NCI-H345 treated with DMSO at 0.1 percent for 48 hours (cell line): ENCODE measurements at regions not wholly inside any gene's neighbourhood (a gene's known extent, or its start where the extent isn't known, plus 50 kb on each side); places are given as distances from the start of the nearest gene placed in this dataset.
"Not testable (repeated sequence)": the region's sequence is repeated elsewhere in the genome, so short reads cannot be mapped to it uniquely, and the experiment has no call there.

Source experiments
- DNase-seq: peaks from one replicate; lab custom pipeline; 2025; ENCODE audit not compliant: unreplicated experiment; lab: John Stamatoyannopoulos, UW

- no peak for DNase-seq
These were observed 121.6 kb upstream of the LIFR start for GRCh38 chr5:38678076-38678475.

- DNase-seq = not testable (repeated sequence)
These were observed 122.3 kb upstream of the LIFR start for GRCh38 chr5:38678697-38679096.

GRCh38 chr5:38680094-38680825 is 123.8 kb upstream of the LIFR start:
- DNase-seq = no peak

- no peak for DNase-seq
These were observed 124.7 kb upstream of the LIFR start for GRCh38 chr5:38681029-38681706.

GRCh38 chr5:38681966-38682365 is 125.5 kb upstream of the LIFR start:
- no peak for DNase-seq

GRCh38 chr5:38686658-38687057 is 130.2 kb upstream of the LIFR start:
- DNase-seq = no peak

- DNase-seq = no peak
These were observed 135.9 kb upstream of the LIFR start for GRCh38 chr5:38692346-38692745.

- DNase-seq = no peak
These were observed 136.5 kb upstream of the LIFR start for GRCh38 chr5:38692781-38693527.

- DNase-seq = no peak
These were observed 138.8 kb upstream of the LIFR start for GRCh38 chr5:38695021-38695958.

GRCh38 chr5:38697013-38697412 is 140.6 kb upstream of the LIFR start:
- no peak for DNase-seq

- DNase-seq = not testable (repeated sequence)
These were observed 140.3 kb upstream of the OSMR start for GRCh38 chr5:38705529-38705928.

GRCh38 chr5:38706376-38706775 is 139.4 kb upstream of the OSMR start:
- DNase-seq = no peak

GRCh38 chr5:38707352-38708210 is 138.2 kb upstream of the OSMR start:
- no peak for DNase-seq

GRCh38 chr5:38709678-38710306 is 136.0 kb upstream of the OSMR start:
- no peak for DNase-seq

GRCh38 chr5:38710627-38711026 is 135.2 kb upstream of the OSMR start:
- no peak for DNase-seq

GRCh38 chr5:38712391-38712790 is 133.4 kb upstream of the OSMR start:
- DNase-seq = no peak

GRCh38 chr5:38714240-38714639 is 131.6 kb upstream of the OSMR start:
- no peak for DNase-seq

GRCh38 chr5:38714703-38715355 is 131.0 kb upstream of the OSMR start:
- no peak for DNase-seq

GRCh38 chr5:38715696-38716095 is 130.1 kb upstream of the OSMR start:
- no peak for DNase-seq
